ENCODE measurements at regions not wholly inside any gene's neighbourhood (a gene's known extent, or its start where the extent isn't known, plus 50 kb on each side); places are given as distances from the start of the nearest gene placed in this dataset.

- DNase-seq (ENCODE audit: low read depth in 2 of 2), result no peak
- no peak overlapping the region for H3K4me3 ChIP-seq (replicated peaks in 1 of 2; ENCODE audit: low read depth in 2 of 2, low read length in 2 of 2)
- TF ChIP-seq CTCF (IDR thresholded peaks at IDR 0.05; ENCODE audit: low read depth, low read length), result no peak
Observed at GRCh38 chr3:182440101-182440500, 353.2 kb upstream of the ATP11B start.

GRCh38 chr3:182445576-182445975 lies 347.7 kb upstream of the ATP11B start:
- TF ChIP-seq CTCF (IDR thresholded peaks at IDR 0.05; ENCODE audit: low read depth, low read length), result no peak
- no peak overlapping the region for H3K4me3 ChIP-seq (replicated peaks in 1 of 2; ENCODE audit: low read depth in 2 of 2, low read length in 2 of 2)
- DNase-seq (ENCODE audit: low read depth in 2 of 2), result no peak

GRCh38 chr3:182450942-182451787 lies 342.1 kb upstream of the ATP11B start:
- no peak for TF ChIP-seq CTCF (IDR thresholded peaks at IDR 0.05; ENCODE audit: low read depth, low read length)
- DNase-seq (ENCODE audit: low read depth in 2 of 2), result no peak
- no peak overlapping the region for H3K4me3 ChIP-seq (replicated peaks in 1 of 2; ENCODE audit: low read depth in 2 of 2, low read length in 2 of 2)

DNA sequence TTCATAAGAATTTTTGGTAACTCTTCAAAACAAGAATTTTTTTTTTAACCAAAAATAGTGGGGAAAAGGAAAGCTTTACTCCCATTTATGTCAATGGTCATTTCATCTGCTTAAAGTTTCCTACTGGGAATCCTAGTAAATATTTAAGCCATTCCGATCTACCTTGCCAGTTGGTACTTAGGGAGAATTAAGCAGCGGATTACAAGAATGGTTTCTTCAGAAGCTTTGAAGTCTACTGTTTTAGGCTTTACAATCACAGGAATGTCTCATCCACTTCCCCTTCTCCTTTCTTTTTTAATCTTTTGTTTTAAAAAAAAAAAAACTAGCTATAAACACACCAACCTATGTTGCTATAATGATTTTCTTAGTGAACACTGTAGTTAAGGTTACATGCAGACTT lies 341.4 kb upstream of the ATP11B start:
- no peak overlapping the region for H3K4me3 ChIP-seq (replicated peaks in 1 of 2; ENCODE audit: low read depth in 2 of 2, low read length in 2 of 2)
- no peak for TF ChIP-seq CTCF (IDR thresholded peaks at IDR 0.05; ENCODE audit: low read depth, low read length)

GRCh38 chr3:182455011-182455410 lies 338.3 kb upstream of the ATP11B start:
- TF ChIP-seq CTCF (IDR thresholded peaks at IDR 0.05; ENCODE audit: low read depth, low read length), result no peak
- no peak overlapping the region for H3K4me3 ChIP-seq (replicated peaks in 1 of 2; ENCODE audit: low read depth in 2 of 2, low read length in 2 of 2)
- no peak for DNase-seq (ENCODE audit: low read depth in 2 of 2)

More for the DNA sequence above, 341.4 kb upstream of the ATP11B start:
- DNase-seq (ENCODE audit: low read depth in 2 of 2), result no peak

GRCh38 chr3:182460303-182460702 lies 333.0 kb upstream of the ATP11B start:
- TF ChIP-seq CTCF (IDR thresholded peaks at IDR 0.05; ENCODE audit: low read depth, low read length), result no peak
- no peak overlapping the region for H3K4me3 ChIP-seq (replicated peaks in 1 of 2; ENCODE audit: low read depth in 2 of 2, low read length in 2 of 2)
- no peak for DNase-seq (ENCODE audit: low read depth in 2 of 2)

Data from cardiac fibroblast (primary cell).